GM18499 (cell line): ENCODE measurements at regions not wholly inside any gene's neighbourhood (a gene's known extent, or its start where the extent isn't known, plus 50 kb on each side); places are given as distances from the start of the nearest gene placed in this dataset.

Experiments used
- ATAC-seq: cut with Tn5 transposase; IDR thresholded peaks from one replicate; pipeline ENCODE4 v1.9.1; 2021; ENCODE audit warnings: moderate number of reproducible peaks; ENCODE audit not compliant: insufficient read depth, unreplicated experiment

DNA sequence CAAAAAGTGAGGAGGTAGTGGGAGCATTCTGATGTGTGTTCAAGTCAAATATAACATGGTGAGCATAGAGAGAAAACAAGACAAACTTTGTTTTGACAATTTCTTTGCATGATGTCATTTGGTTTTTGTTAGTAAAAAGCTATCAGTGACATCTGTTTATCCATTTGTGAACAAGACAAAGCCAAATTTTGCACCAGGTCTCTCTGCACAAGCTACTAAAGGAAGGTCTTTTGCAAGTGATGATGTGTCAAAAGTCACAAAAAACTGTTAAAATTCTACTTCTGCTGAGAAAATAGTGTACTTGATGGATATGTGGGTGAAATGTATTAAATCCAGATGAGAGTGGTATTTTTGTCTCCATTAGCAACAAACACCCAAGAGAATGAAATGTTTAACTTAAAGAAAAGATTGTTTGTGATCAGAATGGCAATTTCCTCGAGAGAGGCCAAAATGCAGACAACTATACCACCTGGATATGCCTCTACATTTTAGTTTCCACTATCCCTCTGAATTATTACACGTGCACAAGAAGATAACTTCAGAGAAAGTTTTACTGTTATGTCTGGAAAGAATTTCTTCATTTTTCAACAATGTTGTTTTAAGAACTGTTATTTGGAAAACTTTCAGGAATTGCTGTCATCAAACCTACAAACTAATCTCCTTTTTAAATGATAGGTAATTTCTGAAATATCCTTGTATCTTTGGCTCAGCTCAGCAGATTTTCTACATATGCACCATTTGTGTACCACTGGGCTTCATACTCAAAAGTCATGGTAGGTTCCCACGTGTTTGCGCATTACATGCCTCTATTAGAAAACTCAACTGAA is 807.4 kb upstream of the ADGRL2 start:
- no peak for ATAC-seq

DNA sequence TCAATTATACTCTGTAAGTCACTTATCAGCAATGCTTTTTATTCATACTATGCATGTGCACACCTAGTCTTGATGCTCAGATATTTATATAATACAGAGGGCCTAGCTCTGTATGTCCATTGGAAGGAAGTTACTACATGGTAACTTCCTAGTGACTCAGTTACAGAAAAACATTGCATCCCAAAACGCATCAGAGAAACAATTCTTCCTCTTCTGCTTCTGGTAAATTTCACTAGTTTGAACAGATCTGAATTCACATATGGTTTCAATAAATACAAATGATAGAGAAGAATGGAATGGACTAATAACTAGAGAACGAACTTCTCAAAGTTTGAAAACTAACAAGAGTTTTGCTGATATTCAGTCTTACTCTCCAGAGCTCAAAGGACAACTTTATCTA is 811.3 kb upstream of the ADGRL2 start:
- no peak for ATAC-seq

- no peak for ATAC-seq
These were observed 811.8 kb upstream of the ADGRL2 start for GRCh38 chr1:80988926-80989325.

DNA sequence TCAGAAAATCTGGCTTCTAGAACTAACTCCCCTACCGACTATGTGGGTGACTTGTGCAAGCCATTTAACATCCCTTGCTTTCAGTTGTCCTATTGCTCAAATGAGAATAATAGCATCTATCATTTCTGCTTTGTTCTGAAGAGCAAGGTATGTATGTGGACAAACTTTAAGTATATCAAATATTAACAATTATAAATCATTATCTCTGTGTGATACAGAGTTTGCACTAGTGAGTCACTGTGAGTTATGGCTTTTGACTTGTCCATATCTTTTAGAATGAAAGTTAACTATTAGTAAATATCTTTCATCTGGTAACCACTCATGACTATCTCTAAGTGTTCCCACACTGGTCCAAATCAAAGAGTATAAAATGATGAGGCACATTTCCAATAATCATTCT is 812.9 kb upstream of the ADGRL2 start:
- no peak for ATAC-seq

DNA sequence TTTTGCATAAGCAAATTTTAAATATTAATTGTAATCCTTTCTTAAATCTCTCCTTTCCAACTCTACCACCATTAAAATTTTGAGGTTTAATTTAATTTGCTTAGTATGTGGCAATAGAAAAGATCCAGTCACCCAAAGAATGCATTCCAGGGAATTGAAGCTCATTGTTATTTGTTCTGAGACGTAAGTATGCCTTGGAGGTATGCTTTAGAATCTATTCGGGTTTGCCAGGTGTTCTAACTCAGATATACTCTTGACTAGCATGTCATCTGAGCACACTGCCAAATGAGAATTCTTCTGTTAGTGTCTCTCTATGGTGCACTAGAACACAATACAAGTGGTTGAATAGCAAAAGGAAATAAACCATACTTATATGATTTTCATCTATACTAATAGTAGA is 813.6 kb upstream of the ADGRL2 start:
- no peak for ATAC-seq

DNA sequence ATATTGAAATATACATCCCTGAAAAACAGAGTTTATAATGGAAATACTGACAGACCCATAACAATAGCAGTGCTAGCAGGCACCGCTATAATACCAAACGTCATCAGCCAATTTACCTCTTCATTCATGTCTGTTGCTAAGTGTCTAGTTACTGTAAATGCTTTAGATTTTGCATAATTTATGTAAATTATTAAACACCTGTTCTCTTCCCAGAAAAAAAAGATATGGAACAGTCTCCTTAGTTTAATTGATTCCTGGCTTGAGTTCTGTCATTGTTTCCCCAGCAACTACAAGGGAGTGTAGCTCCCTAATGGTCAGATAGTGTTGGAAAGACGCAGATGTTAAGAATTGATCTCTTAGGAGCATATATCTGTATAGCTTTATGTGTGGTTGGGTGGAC is 817.9 kb upstream of the ADGRL2 start:
- no peak for ATAC-seq

DNA sequence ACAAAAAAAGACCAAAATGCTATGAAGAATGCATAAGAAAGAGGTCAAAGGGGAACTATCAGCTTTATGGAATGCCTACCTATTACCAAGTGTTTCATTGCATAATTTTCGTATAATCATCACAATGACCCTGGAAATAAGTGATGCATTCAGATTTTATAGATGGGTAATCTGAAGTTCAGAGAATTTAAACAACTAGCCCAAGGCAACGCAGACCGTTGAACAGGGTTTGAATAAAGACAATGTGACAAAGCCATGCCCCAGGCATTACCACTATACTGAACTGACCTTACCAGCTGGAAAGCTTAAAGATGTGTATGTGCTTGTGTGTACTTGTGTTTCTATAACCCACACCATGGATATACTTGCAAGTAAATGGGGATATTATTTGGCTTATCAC is 827.6 kb upstream of the ADGRL2 start:
- no peak for ATAC-seq

GRCh38 chr1:80966266-80966665 is 834.5 kb upstream of the ADGRL2 start:
- no peak for ATAC-seq

DNA sequence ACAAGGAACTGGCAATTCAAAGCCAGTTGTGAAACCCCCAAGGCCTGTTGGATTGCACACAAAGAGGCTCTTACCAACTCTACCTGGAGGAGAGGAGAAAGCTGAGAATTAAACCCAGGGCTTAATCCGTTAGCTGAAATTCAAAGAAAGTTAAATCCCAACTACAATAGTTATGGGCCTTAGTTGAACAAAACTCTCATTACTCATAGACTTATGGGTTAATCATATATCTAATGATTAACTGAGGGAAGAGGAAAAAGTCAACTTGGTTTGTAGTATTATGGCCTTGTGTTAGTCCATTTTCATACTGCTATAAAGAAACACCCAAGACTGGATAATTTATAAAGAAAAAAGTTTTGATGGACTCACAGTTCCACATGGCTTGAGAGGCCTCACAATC is 838.2 kb upstream of the ADGRL2 start:
- ATAC-seq, result no peak

DNA sequence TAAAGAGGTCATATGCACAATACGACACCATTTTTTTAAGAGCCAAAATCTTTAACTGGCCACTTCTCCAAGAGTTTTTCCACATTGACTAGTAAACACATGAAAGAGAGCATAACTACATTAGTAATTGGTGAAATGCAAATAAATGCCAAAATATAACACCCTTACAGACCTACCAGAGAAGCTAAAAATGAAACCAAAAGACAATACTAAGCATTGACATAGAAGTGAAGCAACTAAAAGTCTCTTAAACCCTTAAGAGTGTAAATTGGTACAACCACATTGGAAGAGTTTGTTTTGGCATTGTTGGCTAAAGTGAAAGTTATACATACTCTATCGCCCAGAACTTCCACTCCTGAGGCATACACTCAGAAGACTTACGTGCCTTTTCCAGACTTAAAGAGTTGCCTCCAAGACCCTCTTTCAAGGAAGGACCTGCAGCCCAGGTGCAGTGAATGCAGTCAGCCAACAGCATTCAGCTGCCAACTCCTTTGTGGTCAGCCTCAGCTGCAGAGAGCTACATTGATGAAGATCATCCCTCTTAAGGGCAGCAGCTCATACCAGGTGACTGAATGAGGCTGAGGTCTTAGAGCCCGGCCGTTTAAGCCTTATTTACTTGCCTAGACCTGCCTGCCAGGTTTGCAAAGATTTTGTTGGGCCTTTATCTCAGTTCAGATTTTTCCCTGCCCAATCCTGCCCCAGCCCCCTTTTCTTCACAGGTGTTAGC is 839.1 kb upstream of the ADGRL2 start:
- ATAC-seq, result no peak

GRCh38 chr1:80933346-80933745 is 867.4 kb upstream of the ADGRL2 start:
- ATAC-seq, result no peak

DNA sequence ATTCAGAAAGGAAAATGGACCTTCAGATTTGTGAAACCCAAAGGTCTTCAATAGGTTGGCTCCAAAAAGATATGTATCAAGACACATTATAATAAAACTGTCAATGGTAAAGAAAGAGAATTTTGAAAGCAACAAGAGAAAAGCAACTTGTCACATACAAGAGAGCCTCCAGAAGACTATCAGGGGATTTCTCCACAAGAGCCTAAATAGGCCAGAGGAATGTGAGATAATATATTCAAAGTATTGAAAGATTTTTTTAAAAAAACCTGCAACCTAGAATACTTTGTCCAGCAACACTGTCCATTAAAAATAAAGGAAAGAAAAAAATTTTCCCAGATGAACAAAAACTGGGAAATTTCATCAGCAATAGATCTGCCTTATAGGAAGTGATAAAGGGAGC is 869.6 kb upstream of the ADGRL2 start:
- ATAC-seq, result no peak

- no peak for ATAC-seq
These were observed 870.7 kb upstream of the ADGRL2 start for GRCh38 chr1:80929868-80930508.

DNA sequence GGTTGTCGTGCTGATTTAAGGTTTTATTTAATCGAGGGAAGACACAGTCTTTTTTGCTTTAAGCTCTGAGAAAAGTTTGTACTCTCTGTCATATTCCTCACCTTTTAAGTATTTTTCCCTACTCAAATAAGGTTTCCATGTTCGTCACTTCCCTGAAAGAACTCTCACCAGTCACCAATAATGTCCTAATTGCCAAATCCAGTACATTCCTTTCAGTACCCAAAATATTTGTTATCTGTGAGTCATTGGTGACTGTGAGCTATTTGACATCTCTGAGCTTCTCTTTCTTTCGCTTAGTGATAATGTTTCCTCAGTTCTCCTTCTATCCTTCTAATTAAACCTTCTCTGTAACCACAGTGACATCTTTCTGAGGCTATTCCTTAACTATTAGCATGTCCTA is 874.2 kb upstream of the ADGRL2 start:
- ATAC-seq, result no peak

- ATAC-seq, result no peak
These were observed 875.5 kb upstream of the ADGRL2 start for GRCh38 chr1:80925130-80925805.

DNA sequence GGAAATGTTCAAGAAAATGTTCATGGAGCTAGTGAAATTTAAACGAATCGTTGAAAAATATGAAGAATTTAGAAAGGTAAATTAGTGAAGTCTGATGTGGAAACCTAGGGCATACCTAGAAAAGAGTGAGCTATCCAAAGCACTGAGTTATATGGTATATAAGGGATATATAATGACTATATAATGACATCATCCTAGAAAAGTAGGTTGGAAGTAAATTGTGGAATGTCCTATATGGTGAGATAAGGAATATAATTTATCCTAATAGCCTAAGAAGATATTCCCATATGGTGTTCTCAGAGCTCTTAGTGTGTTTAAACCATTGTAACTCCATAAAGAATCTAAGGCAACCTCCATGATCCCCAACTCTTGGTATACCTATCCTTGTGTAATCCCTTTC is 876.4 kb upstream of the ADGRL2 start:
- no peak for ATAC-seq

- ATAC-seq, result no peak
These were observed 877.8 kb upstream of the ADGRL2 start for GRCh38 chr1:80922906-80923305.

DNA sequence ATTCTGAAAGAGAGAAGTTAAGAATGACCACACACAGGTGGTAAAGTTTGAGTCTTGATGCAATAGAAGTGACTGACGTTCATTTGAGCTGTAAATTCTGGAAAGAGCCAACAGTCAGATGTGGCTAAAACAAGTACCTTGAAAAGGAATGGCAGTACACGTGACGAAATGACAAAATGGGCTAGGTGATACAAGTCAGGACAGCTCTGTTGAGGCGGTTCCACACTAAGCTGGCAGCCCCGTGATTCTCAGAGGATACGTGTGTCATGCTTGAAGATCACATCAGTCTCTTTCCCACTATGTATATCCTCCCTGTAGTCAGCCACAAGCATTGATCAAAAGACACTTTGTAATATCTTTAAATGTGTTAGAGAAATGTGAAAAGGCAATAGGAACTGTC is 881.3 kb upstream of the ADGRL2 start:
- no peak for ATAC-seq

DNA sequence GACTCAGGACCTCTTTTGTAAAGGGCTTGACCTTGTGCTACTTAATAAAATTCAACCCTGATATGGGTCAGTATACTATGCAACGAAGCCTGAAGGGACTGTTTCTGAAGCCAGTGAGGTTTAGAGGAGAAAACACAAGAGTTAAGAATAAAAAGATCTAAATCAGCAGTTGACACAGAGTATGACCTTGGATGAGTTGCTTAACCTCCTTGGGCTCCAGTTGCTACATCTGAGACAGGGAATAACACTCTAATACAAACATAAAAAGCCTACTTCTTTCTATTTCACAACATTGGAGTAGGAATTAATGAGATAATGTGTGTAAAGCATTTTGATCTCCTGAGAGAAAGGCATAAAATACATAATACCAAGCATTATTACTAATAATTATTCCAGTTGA is 882.4 kb upstream of the ADGRL2 start:
- ATAC-seq, result no peak

DNA sequence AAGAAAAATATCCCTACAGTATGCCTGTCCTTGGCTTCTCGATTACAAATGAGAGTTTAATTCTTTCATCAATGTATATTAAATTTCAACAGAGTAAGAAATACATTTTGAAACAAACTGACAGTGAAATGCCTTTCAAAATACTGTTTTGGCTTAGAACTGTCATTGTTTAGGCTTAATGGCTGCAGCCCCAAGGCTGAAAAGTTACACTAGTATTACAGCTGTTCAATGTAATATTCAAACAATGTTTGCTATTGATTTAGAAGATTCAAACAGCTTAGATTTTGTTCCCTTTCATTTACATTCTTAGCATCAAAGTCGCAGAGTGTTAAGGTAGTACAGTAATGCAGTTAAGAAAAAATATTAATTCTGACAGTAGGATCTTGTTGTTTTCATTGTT is 882.9 kb upstream of the ADGRL2 start:
- no peak for ATAC-seq

GRCh38 chr1:80917225-80917624 is 883.5 kb upstream of the ADGRL2 start:
- no peak for ATAC-seq
